Stomach (tissue), 8 donors: ENCODE measurements at regions not wholly inside any gene's neighbourhood (a gene's known extent, or its start where the extent isn't known, plus 50 kb on each side); places are given as distances from the start of the nearest gene placed in this dataset.
A peak's percentile ranks its signal among the peaks of the same experiment; 100 is the strongest.

Experiments
- DNase-seq, 2 donors: peaks; one replicate each; pipeline versions ENCODE4 v3.0.0 to v3.0.0-alpha.2; 2013 to 2019
- H3K27ac ChIP-seq, 5 donors: fragments of 200-600 bp in 4 of 5; sonication (generic) in 4 of 5; one replicate each; pipeline ENCODE4 v1.5.1; 2013 to 2019; ENCODE audit warnings: mild to moderate bottlenecking in 1 of 5, moderate library complexity in 1 of 5
- H3K27me3 ChIP-seq, 3 donors: fragments of 200-600 bp; sonication (generic); one replicate each; pipeline ENCODE4 v1.5.1; 2017 to 2019; ENCODE audit warnings: mixed run types in 1 of 3
- H3K36me3 ChIP-seq, 4 donors: fragments of 200-600 bp; sonication (generic); 1 replicate in 3 of 4; 2 replicates in 1 of 4; pipeline ENCODE4 v1.5.1; 2016 to 2019
- H3K4me1 ChIP-seq, 4 donors: fragments of 200-600 bp; sonication (generic); one replicate each; pipeline ENCODE4 v1.5.1; 2016 to 2019
- H3K4me3 ChIP-seq, 4 donors: fragments of 200-600 bp; sonication (generic) in 3 of 4; one replicate each; pipeline ENCODE4 v1.5.1; 2016 to 2019; ENCODE audit warnings: mild to moderate bottlenecking in 1 of 4
- H3K9me3 ChIP-seq, 4 donors: fragments of 200-600 bp; sonication (generic); one replicate each; pipeline ENCODE4 v1.5.1; 2016 to 2019
- EP300 ChIP-seq: sonication (generic); formaldehyde crosslinking; IDR thresholded peaks from one replicate; pipeline ENCODE4 v1.6.1; 2017; ENCODE audit warnings: antibody characterized with exemption
- POLR2A ChIP-seq, 4 donors: fragments of 450-650 bp; IDR thresholded peaks; one replicate each; pipeline ENCODE4 v1.6.1; 2016; ENCODE audit warnings: antibody characterized with exemption in 4 of 4, control low read depth in 2 of 4, mild to moderate bottlenecking in 1 of 4, moderate library complexity in 1 of 4
- POLR2AphosphoS5 ChIP-seq, 3 donors: sonication (generic); formaldehyde crosslinking; IDR thresholded peaks; one replicate each; pipeline ENCODE4 v1.6.1; 2016; ENCODE audit warnings: antibody characterized with exemption in 3 of 3
- WGBS, 5 donors: extraction: QIAGEN DNeasy Blood & Tissue Kit in 3 of 5; methylation state at CpG; one replicate each; pipeline versions ENCODE4 v1.1.5 to v1.1.7; 2013 to 2018; 5-methylcytosine and 5-hydroxymethylcytosine counted together
- intact Hi-C: fragments of 100-400 bp; cut with DNase I; formaldehyde crosslinking; loops from one replicate; pipeline ENCODE4 v1.15.1; 2023; ENCODE audit warnings: low total_unique reads
- TF ChIP-seq, protein P1 (sequence below), 7 experiments: fragments of 450-650 bp in 4 of 7; fragments of 200-600 bp in 3 of 7; sonication (generic) in 3 of 7; IDR thresholded peaks; one replicate each; pipeline ENCODE4 v1.5.1; 2016 to 2019; ENCODE audit warnings: antibody characterized with exemption in 7 of 7, control low read depth in 2 of 7, mild to moderate bottlenecking in 1 of 7
- donor health status: healthy with polysubstance abuse.
- donor health status: Bipolar disorder and iron deficiency.
- donor health status: healthy.

- intact Hi-C loops: no loop called here
- H3K4me3 ChIP-seq: no peak overlapping the region
- WGBS, 5 donors: 33 to 49% (median 44%) methylated on average over 11 of the region's 11 CpGs
- H3K36me3 ChIP-seq: no peaks in the 10 kb centered on the region
- H3K9me3 ChIP-seq: peaks cover 0 to 12% (median 9%) of the 10 kb centered on the region in 4 donors
- peak in 1 of 2 donors; percentile 40 for DNase-seq
- H3K27me3 ChIP-seq: no peaks in the 10 kb centered on the region
- H3K4me1 ChIP-seq: no peaks in the 10 kb centered on the region
- TF ChIP-seq, protein P1, sequence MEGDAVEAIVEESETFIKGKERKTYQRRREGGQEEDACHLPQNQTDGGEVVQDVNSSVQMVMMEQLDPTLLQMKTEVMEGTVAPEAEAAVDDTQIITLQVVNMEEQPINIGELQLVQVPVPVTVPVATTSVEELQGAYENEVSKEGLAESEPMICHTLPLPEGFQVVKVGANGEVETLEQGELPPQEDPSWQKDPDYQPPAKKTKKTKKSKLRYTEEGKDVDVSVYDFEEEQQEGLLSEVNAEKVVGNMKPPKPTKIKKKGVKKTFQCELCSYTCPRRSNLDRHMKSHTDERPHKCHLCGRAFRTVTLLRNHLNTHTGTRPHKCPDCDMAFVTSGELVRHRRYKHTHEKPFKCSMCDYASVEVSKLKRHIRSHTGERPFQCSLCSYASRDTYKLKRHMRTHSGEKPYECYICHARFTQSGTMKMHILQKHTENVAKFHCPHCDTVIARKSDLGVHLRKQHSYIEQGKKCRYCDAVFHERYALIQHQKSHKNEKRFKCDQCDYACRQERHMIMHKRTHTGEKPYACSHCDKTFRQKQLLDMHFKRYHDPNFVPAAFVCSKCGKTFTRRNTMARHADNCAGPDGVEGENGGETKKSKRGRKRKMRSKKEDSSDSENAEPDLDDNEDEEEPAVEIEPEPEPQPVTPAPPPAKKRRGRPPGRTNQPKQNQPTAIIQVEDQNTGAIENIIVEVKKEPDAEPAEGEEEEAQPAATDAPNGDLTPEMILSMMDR (IDR thresholded peaks at IDR 0.05): no peak
- TF ChIP-seq EP300 (no peak), POLR2A (IDR thresholded peaks at IDR 0.05) (no peak), POLR2AphosphoS5 (IDR thresholded peaks at IDR 0.05) (no peak)
- no peak overlapping the region for H3K27ac ChIP-seq
These were observed 487.1 kb upstream of the CNTN3 start for GRCh38 chr3:75101329-75102147.

GRCh38 chr3:75110741-75111140 lies 496.3 kb upstream of the CNTN3 start:
- no peaks in the 10 kb centered on the region for H3K4me1 ChIP-seq
- intact Hi-C loops: no loop called here
- no peak overlapping the region for H3K4me3 ChIP-seq
- no peak for DNase-seq
- WGBS, 5 donors: 83 to 92% (median 88%) methylated on average over 1 of the region's 1 CpG
- no peak for TF ChIP-seq EP300
- TF ChIP-seq, protein P1 (IDR thresholded peaks at IDR 0.05): no peak
- no peak for TF ChIP-seq POLR2A (IDR thresholded peaks at IDR 0.05)
- no peak for TF ChIP-seq POLR2AphosphoS5 (IDR thresholded peaks at IDR 0.05)
- H3K9me3 ChIP-seq: no peaks in the 10 kb centered on the region
- no peaks in the 10 kb centered on the region for H3K36me3 ChIP-seq
- H3K27me3 ChIP-seq: no peaks in the 10 kb centered on the region
- no peak overlapping the region for H3K27ac ChIP-seq

GRCh38 chr3:75115695-75116094 lies 501.2 kb upstream of the CNTN3 start:
- Histone ChIP-seq H3K36me3 (no peaks in the 10 kb centered on the region), H3K9me3 (peaks cover 0 to 8% (median 0%) of the 10 kb centered on the region in 4 donors), H3K4me1 (no peaks in the 10 kb centered on the region), H3K4me3 (no peak overlapping the region), H3K27me3 (no peaks in the 10 kb centered on the region), H3K27ac (no peak overlapping the region)
- DNase-seq: no peak
- TF ChIP-seq, protein P1 (IDR thresholded peaks at IDR 0.05): no peak
- TF ChIP-seq POLR2AphosphoS5 (IDR thresholded peaks at IDR 0.05) (no peak), POLR2A (IDR thresholded peaks at IDR 0.05) (no peak), EP300 (no peak)
- intact Hi-C loops: no loop called here
- 70 to 85% (median 81%) methylated on average over 2 of the region's 2 CpGs for WGBS, 5 donors

GRCh38 chr3:75118779-75119178 lies 504.3 kb upstream of the CNTN3 start:
- 80 to 93% (median 89%) methylated on average over 1 of the region's 1 CpG for WGBS, 5 donors
- no peak for DNase-seq
- H3K4me3 ChIP-seq: no peak overlapping the region
- no peaks in the 10 kb centered on the region for H3K36me3 ChIP-seq
- intact Hi-C loops: no loop called here
- H3K4me1 ChIP-seq: no peaks in the 10 kb centered on the region
- H3K9me3 ChIP-seq: peaks cover 0 to 8% (median 0%) of the 10 kb centered on the region in 4 donors
- no peaks in the 10 kb centered on the region for H3K27me3 ChIP-seq
- TF ChIP-seq EP300 (no peak), POLR2AphosphoS5 (IDR thresholded peaks at IDR 0.05) (no peak), POLR2A (IDR thresholded peaks at IDR 0.05) (no peak)
- TF ChIP-seq, protein P1 (IDR thresholded peaks at IDR 0.05): no peak
- no peak overlapping the region for H3K27ac ChIP-seq
